ENCODE measurements at regions not wholly inside any gene's neighbourhood (a gene's known extent, or its start where the extent isn't known, plus 50 kb on each side); places are given as distances from the start of the nearest gene placed in this dataset.
"Not testable (repeated sequence)": the region's sequence is repeated elsewhere in the genome, so short reads cannot be mapped to it uniquely, and the experiment has no call there.

GRCh38 chrX:66717926-66718325 is 79.0 kb upstream of the EDA2R start:
- no peaks in the 10 kb centered on the region for H3K4me1 Mint-ChIP-seq
- TF ChIP-seq CTCF (IDR thresholded peaks at IDR 0.05), result no peak
- no peak overlapping the region for H3K27ac Mint-ChIP-seq
- H3K9me3 Mint-ChIP-seq, result peaks cover 70% of the 10 kb centered on the region
- no peaks in the 10 kb centered on the region for H3K36me3 Mint-ChIP-seq (ENCODE audit: low read depth)
- no peak overlapping the region for H3K4me3 Mint-ChIP-seq
- H3K27me3 Mint-ChIP-seq (ENCODE audit: low read depth, poor library complexity), result no peaks in the 10 kb centered on the region
- no peak for DNase-seq

- H3K9me3 Mint-ChIP-seq, result peaks cover 59% of the 10 kb centered on the region
- H3K36me3 Mint-ChIP-seq (ENCODE audit: low read depth), result no peaks in the 10 kb centered on the region
- H3K4me1 Mint-ChIP-seq, result no peaks in the 10 kb centered on the region
- H3K27ac Mint-ChIP-seq, result no peak overlapping the region
- H3K27me3 Mint-ChIP-seq (ENCODE audit: low read depth, poor library complexity), result no peaks in the 10 kb centered on the region
- DNase-seq, result no peak
- H3K4me3 Mint-ChIP-seq, result no peak overlapping the region
- no peak for TF ChIP-seq CTCF (IDR thresholded peaks at IDR 0.05)
These were observed 59.7 kb upstream of the EDA2R start for GRCh38 chrX:66698273-66699204.

GRCh38 chrX:66692512-66692911 is 53.6 kb upstream of the EDA2R start:
- H3K4me1 Mint-ChIP-seq; H3K27me3 Mint-ChIP-seq (ENCODE audit: low read depth, poor library complexity); H3K36me3 Mint-ChIP-seq (ENCODE audit: low read depth); H3K27ac Mint-ChIP-seq; DNase-seq; H3K4me3 Mint-ChIP-seq: not testable (repeated sequence)
- peaks cover 70% of the 10 kb centered on the region for H3K9me3 Mint-ChIP-seq
